HG03045 (cell line): ENCODE measurements at regions not wholly inside any gene's neighbourhood (a gene's known extent, or its start where the extent isn't known, plus 50 kb on each side); places are given as distances from the start of the nearest gene placed in this dataset.
"Not testable (repeated sequence)": the region's sequence is repeated elsewhere in the genome, so short reads cannot be mapped to it uniquely, and the experiment has no call there.

ENCODE experiments used
- ATAC-seq: cut with Tn5 transposase; IDR thresholded peaks from one replicate; pipeline ENCODE4 v1.9.1; 2021; ENCODE audit warnings: mild to moderate bottlenecking, moderate library complexity; ENCODE audit not compliant: unreplicated experiment

- ATAC-seq = no peak
Measured at GRCh38 chr12:86543716-86544115, 287.5 kb upstream of the MGAT4C start.

GRCh38 chr12:86530996-86531655 is 274.9 kb upstream of the MGAT4C start:
- ATAC-seq = no peak

GRCh38 chr12:86526060-86526595 is 269.9 kb upstream of the MGAT4C start:
- no peak for ATAC-seq

GRCh38 chr12:86523844-86524243 is 267.7 kb upstream of the MGAT4C start:
- no peak for ATAC-seq

GRCh38 chr12:86521870-86522269 is 265.7 kb upstream of the MGAT4C start:
- ATAC-seq = no peak

GRCh38 chr12:86513226-86513625 is 257.0 kb upstream of the MGAT4C start:
- no peak for ATAC-seq

- no peak for ATAC-seq
Measured at GRCh38 chr12:86496595-86496994, 240.4 kb upstream of the MGAT4C start.

GRCh38 chr12:86484473-86484872 is 228.3 kb upstream of the MGAT4C start:
- ATAC-seq = no peak

GRCh38 chr12:86473231-86473630 is 217.0 kb upstream of the MGAT4C start:
- no peak for ATAC-seq

GRCh38 chr12:86456776-86457175 is 200.6 kb upstream of the MGAT4C start:
- ATAC-seq = no peak

- ATAC-seq = no peak
Measured at GRCh38 chr12:86456241-86456640, 200.1 kb upstream of the MGAT4C start.

GRCh38 chr12:86445356-86445755 is 189.2 kb upstream of the MGAT4C start:
- ATAC-seq = no peak

- ATAC-seq = no peak
Measured at GRCh38 chr12:86435053-86435452, 178.9 kb upstream of the MGAT4C start.

GRCh38 chr12:86429824-86430223 is 173.6 kb upstream of the MGAT4C start:
- ATAC-seq = no peak

- ATAC-seq = no peak
Measured at GRCh38 chr12:86421333-86421732, 165.1 kb upstream of the MGAT4C start.

GRCh38 chr12:86414201-86414600 is 158.0 kb upstream of the MGAT4C start:
- ATAC-seq = no peak

GRCh38 chr12:86411710-86412109 is 155.5 kb upstream of the MGAT4C start:
- ATAC-seq = no peak

- no peak for ATAC-seq
Measured at GRCh38 chr12:86407620-86408208, 151.5 kb upstream of the MGAT4C start.

- ATAC-seq = no peak
Measured at GRCh38 chr12:86389949-86390348, 133.8 kb upstream of the MGAT4C start.

GRCh38 chr12:86387591-86388145 is 131.5 kb upstream of the MGAT4C start:
- no peak for ATAC-seq

- ATAC-seq = not testable (repeated sequence)
Measured at GRCh38 chr12:86383759-86384158, 127.6 kb upstream of the MGAT4C start.

GRCh38 chr12:86379337-86379736 is 123.1 kb upstream of the MGAT4C start:
- ATAC-seq = no peak
